Ureter (tissue), 1 donor: ENCODE measurements at regions not wholly inside any gene's neighbourhood (a gene's known extent, or its start where the extent isn't known, plus 50 kb on each side); places are given as distances from the start of the nearest gene placed in this dataset.

Source experiments
- DNase-seq: peaks from one replicate; pipeline ENCODE4 v3.0.0-alpha.2; 2020; ENCODE audit warnings: low spot score
- donor health status: DM: yes; HTN: yes; CAD: no.

DNA sequence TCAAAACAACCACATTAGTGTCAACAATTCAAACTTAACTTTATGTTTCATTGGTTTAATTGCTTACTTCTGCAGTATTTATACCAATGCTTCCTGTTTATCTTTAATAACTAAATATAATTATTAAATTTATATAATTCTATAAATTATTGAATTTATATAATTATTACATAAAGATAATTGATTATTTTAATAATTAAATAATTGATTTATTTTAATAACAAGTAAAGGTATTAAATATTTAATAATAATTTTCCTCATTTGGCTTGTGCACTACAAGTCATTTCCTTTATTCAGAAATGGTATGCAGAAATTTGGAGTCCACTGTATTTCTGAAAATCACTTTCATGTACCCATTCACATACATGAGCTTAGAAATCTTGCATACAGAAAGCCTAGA lies 156.2 kb upstream of the NSMCE3 start:
- DNase-seq = no peak

GRCh38 chr15:29424118-29424517 lies 154.5 kb upstream of the NSMCE3 start:
- no peak for DNase-seq

- DNase-seq = no peak
Measured at GRCh38 chr15:29422606-29423005, 153.0 kb upstream of the NSMCE3 start.

DNA sequence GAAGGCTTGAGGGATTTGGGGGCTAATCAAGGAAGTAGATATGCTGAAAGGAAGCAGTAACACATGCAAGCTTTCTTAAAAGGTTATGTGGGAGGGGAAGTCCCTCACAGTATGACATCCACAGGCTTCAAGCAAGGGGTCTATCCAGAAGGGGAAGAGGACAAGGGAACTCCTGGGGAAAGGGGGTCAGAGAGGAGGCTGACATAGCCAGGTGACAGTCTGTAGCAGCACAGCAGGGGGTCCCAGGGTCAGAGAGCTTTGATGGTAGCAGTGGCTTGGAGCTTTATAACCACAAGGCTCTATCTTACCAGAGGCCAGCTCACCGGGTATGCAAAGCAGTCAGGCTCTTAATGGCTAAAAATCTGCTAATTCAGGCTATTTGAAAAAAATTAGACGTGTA lies 150.6 kb upstream of the NSMCE3 start:
- DNase-seq = no peak

DNA sequence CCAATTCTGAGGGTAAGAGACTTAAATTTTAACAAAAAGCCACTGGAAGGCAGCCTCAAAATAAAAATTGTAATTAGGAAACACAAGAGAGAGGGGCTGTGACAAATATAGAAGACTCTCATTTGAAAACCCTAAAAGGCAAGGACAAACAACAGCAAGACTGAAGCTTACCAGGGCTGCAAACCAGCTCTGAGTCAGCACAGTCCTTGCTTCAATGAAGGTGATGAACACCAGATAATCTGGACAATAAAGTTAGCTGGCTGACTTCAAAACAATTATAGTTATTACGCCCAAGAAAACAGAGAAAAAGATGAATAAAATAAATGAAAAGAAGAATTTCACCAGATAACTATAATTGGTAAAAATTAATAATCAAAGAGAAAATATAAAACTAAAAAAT lies 149.3 kb upstream of the NSMCE3 start:
- no peak for DNase-seq

DNA sequence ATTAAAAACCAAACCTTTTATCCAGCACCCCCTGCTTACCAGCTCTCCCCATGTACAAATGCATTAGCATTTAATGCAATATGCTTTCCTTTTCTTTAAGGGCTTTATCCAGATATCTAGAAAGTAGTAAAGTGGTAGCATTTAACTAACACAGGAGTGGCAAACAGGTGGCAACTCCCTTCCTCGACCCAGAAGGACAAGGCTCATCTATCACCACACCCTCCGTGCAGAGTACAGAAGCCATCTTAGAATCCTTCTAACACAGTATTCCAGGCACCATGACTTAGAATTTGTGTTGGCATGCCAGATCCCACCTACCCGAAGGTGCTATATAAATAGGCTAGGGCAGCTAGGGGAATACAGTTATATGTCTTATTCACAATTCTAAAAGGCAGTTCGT lies 148.6 kb upstream of the NSMCE3 start:
- DNase-seq = no peak

DNA sequence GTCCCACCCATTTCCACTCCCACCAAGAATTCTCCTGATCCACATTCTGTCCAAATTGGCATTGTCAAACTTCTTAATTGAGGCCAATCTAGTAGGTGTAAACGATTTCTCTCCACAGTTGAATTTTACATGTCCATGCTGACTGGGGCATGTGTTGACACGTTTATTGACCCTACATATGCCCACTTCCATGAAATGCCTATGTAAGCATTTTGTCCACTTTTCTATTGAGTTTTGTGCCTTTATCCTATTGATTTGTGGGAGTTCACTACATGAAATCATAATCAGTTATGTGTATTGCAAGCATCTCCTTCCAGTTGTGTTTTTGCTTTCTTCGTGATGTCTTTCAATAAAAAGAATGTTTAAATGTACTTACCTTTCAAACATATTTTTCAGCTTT lies 141.7 kb upstream of the NSMCE3 start:
- DNase-seq = no peak

DNA sequence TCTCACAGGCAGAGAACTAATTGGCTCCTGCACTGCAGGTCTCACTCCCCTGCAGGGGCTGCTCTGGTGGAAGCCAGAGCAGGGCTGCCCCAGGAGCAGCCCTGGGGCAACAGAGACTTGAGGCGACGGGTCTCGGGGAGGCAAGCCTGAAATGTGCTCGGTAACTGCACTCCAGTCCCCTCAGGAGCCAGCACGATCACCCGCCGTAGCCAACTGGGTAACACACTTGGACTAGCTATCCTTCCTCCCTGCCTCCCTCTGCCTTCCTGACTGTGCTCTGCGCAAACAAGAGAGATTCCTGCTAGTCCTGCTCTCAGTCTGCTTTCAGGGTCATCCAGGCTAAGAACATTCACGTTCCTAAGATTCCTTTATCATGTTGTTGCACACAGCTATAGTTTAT lies 140.7 kb upstream of the NSMCE3 start:
- no peak for DNase-seq

- no peak for DNase-seq
Measured at GRCh38 chr15:29409890-29410289, 140.3 kb upstream of the NSMCE3 start.

- DNase-seq = no peak
Measured at GRCh38 chr15:29405564-29405963, 135.9 kb upstream of the NSMCE3 start.

- DNase-seq = no peak
Measured at GRCh38 chr15:29403772-29404171, 134.2 kb upstream of the NSMCE3 start.

DNA sequence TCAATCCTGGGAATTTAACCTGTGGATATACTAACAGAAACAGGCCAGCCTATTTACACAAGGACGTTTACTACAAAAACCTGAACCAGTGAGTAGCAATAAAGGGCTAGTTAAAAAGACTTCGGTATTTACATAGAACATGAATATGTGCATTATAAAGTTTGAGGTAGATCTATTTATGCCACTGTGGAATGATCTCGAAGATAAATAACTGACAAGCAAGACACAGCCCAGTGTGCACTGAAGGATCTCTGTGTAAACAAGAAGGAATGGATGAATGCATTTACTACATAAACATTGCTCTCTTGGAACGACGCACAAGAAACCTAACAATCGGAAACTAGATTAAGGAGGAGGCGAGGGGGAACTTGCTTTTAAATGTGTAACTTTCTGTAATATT lies 132.0 kb upstream of the NSMCE3 start:
- DNase-seq = no peak

DNA sequence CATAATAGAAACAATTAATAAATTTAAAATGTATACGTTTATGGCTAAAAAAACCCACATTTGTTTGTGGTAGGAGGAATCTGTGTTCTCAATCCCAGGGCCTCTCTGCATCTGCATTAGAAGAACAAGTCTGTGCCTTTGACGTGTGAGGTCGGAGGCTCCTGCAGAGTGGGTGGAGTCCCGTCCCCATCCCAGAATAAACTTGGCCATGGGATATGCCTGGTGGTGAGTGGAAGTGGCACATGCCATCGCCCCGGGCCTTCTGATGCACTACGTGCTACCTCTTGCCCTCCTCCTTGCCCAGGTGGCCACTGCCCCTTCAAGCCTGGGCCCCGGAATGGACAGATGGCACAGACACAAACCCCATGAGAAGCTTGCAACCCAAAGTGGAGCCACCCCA lies 131.1 kb upstream of the NSMCE3 start:
- DNase-seq = no peak

DNA sequence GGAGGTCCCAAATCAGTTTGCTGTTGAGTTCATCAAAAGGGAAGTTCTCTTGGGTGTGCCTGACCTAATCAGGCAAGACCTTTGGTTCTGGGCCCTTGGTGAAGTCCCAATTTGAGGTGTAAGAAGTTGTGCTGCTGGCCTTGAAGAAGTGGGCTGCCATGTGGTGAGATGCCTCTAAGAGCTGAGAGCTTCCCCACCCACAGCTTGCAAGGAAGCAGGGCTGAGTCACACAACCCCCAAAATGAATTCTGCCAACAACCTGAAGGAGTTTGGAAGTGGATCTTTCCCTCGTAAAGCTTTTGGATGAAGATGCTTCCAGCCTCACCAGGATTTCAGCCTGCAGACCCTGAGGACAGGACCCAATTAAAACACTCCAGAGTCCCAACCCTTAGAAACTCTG lies 129.3 kb upstream of the NSMCE3 start:
- no peak for DNase-seq

DNA sequence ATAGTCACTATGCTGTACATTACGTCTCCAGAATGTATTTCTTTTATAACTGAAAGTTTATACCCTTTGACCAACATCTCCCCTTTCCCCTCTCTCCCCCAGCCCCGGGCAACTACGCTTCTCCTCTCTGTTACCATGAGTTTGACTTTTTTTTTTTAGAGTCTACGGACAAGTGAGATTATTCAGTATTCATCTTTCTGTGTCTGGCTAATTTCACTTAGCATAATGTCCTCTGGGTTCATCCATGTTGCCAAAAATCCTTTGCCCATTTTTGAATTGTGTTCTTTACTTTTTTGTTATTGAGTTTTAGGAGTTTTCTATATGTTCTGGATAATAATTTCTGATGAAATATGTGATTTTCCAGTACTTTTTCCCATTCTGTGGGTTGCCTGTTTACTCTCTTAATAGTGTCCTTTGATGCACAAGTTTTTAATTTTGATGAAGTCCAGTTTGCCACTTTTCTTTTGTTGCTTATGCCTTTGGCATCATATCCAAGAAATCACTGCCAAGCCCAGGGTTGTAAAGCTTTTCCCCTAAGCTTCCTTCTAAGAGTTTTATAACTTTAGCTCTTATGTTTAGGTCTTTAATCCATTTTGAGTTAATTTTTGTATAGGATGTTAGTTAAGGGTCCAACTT lies 126.7 kb upstream of the NSMCE3 start:
- DNase-seq = no peak

DNA sequence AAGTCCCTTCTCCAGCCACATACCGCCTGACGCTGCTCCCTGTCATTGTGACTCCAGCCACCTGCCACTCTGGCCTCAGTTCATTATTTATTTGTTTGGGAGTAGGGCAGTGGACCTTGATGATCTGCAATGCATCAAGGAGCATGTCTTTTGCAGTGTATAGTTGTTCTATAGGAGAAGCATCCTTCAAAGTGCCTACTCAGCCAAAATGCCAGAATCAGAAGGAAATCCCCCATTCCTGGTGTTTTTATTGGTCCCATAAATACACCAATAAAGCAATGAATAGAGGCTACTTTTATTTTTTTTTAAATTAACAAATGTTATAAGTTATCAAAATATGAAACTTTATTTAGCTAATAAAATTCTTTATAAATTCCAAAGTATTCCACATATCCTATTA lies 123.8 kb upstream of the NSMCE3 start:
- no peak for DNase-seq

- no peak for DNase-seq
Measured at GRCh38 chr15:29392358-29392757, 122.7 kb upstream of the NSMCE3 start.

DNA sequence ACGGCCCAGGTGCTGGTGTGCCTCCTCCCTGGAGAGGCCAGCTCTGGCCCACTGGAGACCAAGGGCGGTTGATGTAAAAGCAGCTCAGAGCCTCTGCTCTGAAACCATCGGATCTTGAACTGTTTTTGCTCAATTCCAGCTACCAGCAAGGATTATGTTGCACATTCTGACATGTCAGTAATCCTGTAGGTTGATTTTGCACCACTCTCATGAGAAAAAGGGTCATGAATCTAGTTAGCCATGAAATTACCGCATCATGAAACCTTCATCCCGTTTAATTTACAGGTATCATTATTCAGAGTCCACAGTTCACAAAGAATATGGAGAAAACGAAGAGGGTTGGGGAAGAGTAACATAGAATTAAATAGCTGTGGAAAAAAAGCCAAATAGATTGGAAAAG lies 120.4 kb upstream of the NSMCE3 start:
- DNase-seq = no peak

DNA sequence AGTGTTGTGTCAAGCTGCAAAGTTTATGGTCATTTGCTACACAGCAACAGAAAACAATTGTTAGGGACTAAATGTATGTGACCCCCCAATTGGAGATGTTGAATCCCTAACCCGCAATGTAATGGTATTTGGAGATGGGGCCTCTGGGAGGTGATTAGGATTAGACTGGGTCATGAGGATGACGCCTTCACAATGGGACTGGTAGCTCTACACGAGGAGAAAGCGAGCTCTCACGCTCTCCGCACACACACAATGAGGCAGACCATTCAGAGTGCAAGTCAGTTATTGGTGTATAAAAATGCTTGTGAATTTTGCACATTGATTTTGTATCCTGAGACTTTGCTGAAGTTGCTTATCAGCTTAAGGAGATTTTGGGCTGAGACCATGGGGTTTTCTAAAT lies 116.9 kb upstream of the NSMCE3 start:
- DNase-seq = no peak

DNA sequence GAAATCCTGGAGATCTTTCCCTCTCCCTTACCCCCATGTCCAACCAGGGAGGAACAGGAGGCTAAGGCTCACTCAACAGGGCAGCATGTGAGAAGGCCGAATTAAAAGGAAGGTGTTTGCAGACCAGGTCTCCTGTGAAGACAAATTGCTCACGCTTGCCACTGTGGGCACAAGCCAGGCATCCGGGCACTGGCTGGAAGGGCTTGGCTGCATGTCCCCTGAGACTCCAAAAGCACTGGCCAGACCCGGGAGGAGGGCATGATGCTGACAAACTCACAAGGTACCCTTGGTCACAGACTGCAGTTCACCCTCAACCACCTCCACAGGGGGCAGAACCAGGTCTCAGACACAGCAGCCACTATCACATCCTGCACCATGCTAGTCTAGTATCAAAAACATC lies 113.7 kb upstream of the NSMCE3 start:
- DNase-seq = no peak

DNA sequence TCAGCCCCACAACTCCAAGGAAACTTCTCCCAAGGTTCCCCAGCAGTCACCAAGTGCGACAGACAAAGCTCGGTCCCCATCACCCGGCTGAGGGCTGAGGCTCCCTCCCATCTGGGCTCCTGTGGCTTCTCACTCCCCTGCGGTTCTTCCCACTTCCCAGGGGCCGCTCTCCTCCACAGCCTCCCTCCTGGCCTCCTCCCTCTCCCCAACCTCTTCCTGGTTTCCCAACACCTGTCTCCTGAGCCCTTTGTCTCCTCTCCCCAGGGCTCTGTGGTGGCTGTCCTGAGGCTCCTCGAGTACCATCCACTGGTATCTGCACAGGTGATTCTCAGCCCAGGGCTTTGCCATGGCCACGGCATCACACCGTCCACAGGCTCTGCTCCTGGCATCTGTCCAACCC lies 113.2 kb upstream of the NSMCE3 start:
- DNase-seq = no peak

DNA sequence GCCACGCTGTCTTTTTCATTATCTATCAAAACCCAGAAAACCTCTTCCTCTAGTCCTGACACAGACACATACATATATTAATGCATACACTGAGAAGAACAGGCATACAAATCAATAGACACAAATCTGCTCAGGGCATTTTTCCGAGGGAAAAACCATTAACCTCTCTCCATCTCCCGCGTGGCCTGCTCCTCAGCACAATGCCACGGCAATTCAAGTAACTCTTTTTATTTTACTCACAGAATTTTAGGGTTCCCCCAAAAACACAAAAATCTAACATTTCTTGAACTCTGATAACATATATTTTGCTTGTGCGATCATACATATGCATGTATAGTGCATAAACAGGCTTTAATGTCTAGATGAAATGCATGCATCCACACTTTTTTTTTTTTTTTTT lies 110.8 kb upstream of the NSMCE3 start:
- no peak for DNase-seq

DNA sequence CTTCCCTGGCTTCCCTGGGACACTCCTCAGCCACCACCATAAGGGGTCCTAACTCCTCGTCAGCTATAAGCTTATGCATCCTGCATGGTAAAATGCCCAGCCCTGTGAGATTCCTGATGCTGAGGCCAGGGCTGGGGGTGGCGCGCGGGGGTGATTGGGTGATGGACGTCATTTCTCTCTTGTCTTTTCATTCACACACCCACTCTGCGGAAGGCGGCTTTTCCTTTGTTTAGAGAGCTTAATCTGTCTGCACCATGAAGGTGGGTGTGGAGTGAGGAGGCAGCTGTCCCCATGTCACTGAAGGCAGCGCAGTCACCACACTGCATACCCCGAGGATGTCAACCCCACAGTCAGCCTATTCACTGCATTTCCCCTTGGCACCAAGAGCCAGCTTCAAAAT lies 110.0 kb upstream of the NSMCE3 start:
- no peak for DNase-seq

GRCh38 chr15:29377161-29377560 lies 107.5 kb upstream of the NSMCE3 start:
- no peak for DNase-seq

DNA sequence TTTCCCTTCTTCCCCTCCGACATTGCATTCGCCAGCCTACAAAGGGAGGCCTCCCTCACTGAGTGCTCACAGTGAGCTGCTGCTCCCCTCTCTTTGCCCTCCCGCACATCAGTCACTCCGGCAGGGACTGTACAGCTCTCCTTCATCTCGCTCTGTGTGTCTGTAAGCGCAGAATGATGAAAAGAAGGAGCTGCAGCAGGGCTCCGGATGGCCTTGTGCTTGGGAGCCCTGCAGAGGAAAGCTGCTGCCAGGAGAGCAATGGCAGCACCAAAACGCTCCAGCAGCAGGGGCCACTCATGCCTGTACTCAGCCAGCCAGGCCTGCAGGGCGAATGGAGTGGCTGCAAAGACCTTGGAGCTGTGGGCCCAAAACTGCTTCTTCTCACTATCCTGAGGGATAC lies 107.0 kb upstream of the NSMCE3 start:
- DNase-seq = no peak
